ENCODE measurements at regions not wholly inside any gene's neighbourhood (a gene's known extent, or its start where the extent isn't known, plus 50 kb on each side); places are given as distances from the start of the nearest gene placed in this dataset.

GRCh38 chr3:99549220-99549619 lies 89.2 kb upstream of the COL8A1 start:
- TF ChIP-seq POLR2A (IDR thresholded peaks at IDR 0.05): no peak
- TF ChIP-seq CTCF (IDR thresholded peaks at IDR 0.05): no peak
- Histone ChIP-seq H3K4me3 (replicated peaks in 1 of 3) (no peak overlapping the region), H3K36me3 (no peaks in the 10 kb centered on the region), H3K9me3 (no peaks in the 10 kb centered on the region), H3K27ac (no peak overlapping the region), H3K27me3 (no peaks in the 10 kb centered on the region), H3K4me1 (no peaks in the 10 kb centered on the region)
- intact Hi-C loops (cut with DNase I): no loop called here
- 57 to 63% methylated on average over 4 of the region's 4 CpGs for WGBS, 2 donors
- no peak for DNase-seq

GRCh38 chr3:99548674-99549073 lies 89.7 kb upstream of the COL8A1 start:
- 61 to 69% methylated on average over 1 of the region's 1 CpG for WGBS, 2 donors
- Histone ChIP-seq H3K27me3 (no peaks in the 10 kb centered on the region), H3K27ac (no peak overlapping the region), H3K4me1 (no peaks in the 10 kb centered on the region), H3K9me3 (no peaks in the 10 kb centered on the region), H3K4me3 (replicated peaks in 1 of 3) (no peak overlapping the region), H3K36me3 (no peaks in the 10 kb centered on the region)
- DNase-seq: no peak
- intact Hi-C loops (cut with DNase I): no loop called here
- TF ChIP-seq POLR2A (IDR thresholded peaks at IDR 0.05): no peak
- no peak for TF ChIP-seq CTCF (IDR thresholded peaks at IDR 0.05)

- no peak for TF ChIP-seq CTCF (IDR thresholded peaks at IDR 0.05)
- DNase-seq: no peak
- Histone ChIP-seq H3K9me3 (no peaks in the 10 kb centered on the region), H3K27ac (peak overlapping the region in 1 of 3 donors; percentile 42), H3K27me3 (no peaks in the 10 kb centered on the region), H3K4me3 (replicated peaks in 1 of 3) (no peak overlapping the region), H3K4me1 (no peaks in the 10 kb centered on the region), H3K36me3 (no peaks in the 10 kb centered on the region)
- intact Hi-C loops (cut with DNase I): no loop called here
- WGBS, 2 donors: 21 to 24% methylated on average over 3 of the region's 3 CpGs
Observed at GRCh38 chr3:99545941-99546580, 92.3 kb upstream of the COL8A1 start.

- H3K9me3 ChIP-seq: no peaks in the 10 kb centered on the region
- DNase-seq: peak in 1 of 2 donors; percentile 2
- H3K4me3 ChIP-seq (replicated peaks in 1 of 3): no peak overlapping the region
- H3K36me3 ChIP-seq: no peaks in the 10 kb centered on the region
- no peak overlapping the region for H3K27ac ChIP-seq
- intact Hi-C loops (cut with DNase I): no loop called here
- TF ChIP-seq CTCF (IDR thresholded peaks at IDR 0.05): no peak
- TF ChIP-seq POLR2A (IDR thresholded peaks at IDR 0.05): no peak
- no peaks in the 10 kb centered on the region for H3K27me3 ChIP-seq
- WGBS, 2 donors: 70 to 76% methylated on average over 4 of the region's 4 CpGs
- H3K4me1 ChIP-seq: no peaks in the 10 kb centered on the region
Observed at GRCh38 chr3:99544786-99545281, 93.6 kb upstream of the COL8A1 start.

- Histone ChIP-seq H3K27ac (no peak overlapping the region), H3K4me1 (no peaks in the 10 kb centered on the region), H3K4me3 (replicated peaks in 1 of 3) (no peak overlapping the region), H3K36me3 (no peaks in the 10 kb centered on the region), H3K9me3 (no peaks in the 10 kb centered on the region), H3K27me3 (no peaks in the 10 kb centered on the region)
- intact Hi-C loops (cut with DNase I): no loop called here
- DNase-seq: no peak
- 0 to 24% methylated on average over 1 of the region's 1 CpG for WGBS, 2 donors
- TF ChIP-seq POLR2A (IDR thresholded peaks at IDR 0.05) (no peak), CTCF (IDR thresholded peaks at IDR 0.05) (no peak)
Observed at GRCh38 chr3:99543796-99544195, 94.6 kb upstream of the COL8A1 start.
